Hepatocyte (in vitro differentiated cells): ENCODE measurements at regions not wholly inside any gene's neighbourhood (a gene's known extent, or its start where the extent isn't known, plus 50 kb on each side); places are given as distances from the start of the nearest gene placed in this dataset.

Experiments
- EZH2 ChIP-seq: fragments of 200-600 bp; sonication (generic); IDR thresholded peaks from 2 replicates; pipeline ENCODE4 v1.6.1; 2016; ENCODE audit warnings: antibody characterized with exemption, mild to moderate bottlenecking, borderline replicate concordance
- EZH2phosphoT487 ChIP-seq: fragments of 200-600 bp; sonication (generic); IDR thresholded peaks from one replicate; pipeline ENCODE4 v1.6.1; 2018; ENCODE audit warnings: antibody characterized with exemption, mild to moderate bottlenecking, low read depth, moderate library complexity; ENCODE audit not compliant: unreplicated experiment, severe bottlenecking
- TF ChIP-seq, protein P1 (sequence below): fragments of 200-600 bp; sonication (generic); IDR thresholded peaks from 2 replicates; pipeline ENCODE4 v1.5.1; 2016; ENCODE audit warnings: antibody characterized with exemption, mild to moderate bottlenecking; ENCODE audit not compliant: poor library complexity

DNA sequence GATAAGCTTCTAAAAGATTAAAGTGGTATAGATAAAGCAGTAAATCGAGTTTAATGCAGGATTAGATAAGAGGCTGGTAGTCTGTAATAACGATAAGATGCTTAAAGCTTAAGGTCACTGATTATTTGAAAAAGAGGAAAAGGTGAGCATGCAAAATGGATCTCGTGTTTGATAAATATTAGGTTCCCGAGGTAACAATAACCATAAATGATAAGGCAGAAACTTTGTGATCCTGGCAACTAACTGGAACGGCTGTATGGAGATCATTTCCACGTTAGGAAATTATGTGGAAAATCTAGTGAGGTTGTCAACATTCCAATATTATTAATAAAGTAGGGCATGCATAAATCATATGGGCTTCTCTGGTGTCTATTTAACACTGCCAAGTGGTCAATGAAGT lies 255.5 kb downstream of the EFCAB11 start:
- TF ChIP-seq, protein P1, sequence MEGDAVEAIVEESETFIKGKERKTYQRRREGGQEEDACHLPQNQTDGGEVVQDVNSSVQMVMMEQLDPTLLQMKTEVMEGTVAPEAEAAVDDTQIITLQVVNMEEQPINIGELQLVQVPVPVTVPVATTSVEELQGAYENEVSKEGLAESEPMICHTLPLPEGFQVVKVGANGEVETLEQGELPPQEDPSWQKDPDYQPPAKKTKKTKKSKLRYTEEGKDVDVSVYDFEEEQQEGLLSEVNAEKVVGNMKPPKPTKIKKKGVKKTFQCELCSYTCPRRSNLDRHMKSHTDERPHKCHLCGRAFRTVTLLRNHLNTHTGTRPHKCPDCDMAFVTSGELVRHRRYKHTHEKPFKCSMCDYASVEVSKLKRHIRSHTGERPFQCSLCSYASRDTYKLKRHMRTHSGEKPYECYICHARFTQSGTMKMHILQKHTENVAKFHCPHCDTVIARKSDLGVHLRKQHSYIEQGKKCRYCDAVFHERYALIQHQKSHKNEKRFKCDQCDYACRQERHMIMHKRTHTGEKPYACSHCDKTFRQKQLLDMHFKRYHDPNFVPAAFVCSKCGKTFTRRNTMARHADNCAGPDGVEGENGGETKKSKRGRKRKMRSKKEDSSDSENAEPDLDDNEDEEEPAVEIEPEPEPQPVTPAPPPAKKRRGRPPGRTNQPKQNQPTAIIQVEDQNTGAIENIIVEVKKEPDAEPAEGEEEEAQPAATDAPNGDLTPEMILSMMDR: no peak
- TF ChIP-seq EZH2phosphoT487 (no peak), EZH2 (no peak)
